Astrocyte (in vitro differentiated cells and primary cell): ENCODE measurements at regions not wholly inside any gene's neighbourhood (a gene's known extent, or its start where the extent isn't known, plus 50 kb on each side); places are given as distances from the start of the nearest gene placed in this dataset.

Experiments used
- CTCF ChIP-seq: IDR thresholded peaks from 2 replicates; pipeline ENCODE4 v1.5.1; 2011; ENCODE audit warnings: low read depth, mild to moderate bottlenecking, inconsistent platforms, low read length, moderate library complexity; ENCODE audit not compliant: insufficient read depth
- EZH2 ChIP-seq: IDR thresholded peaks from 2 replicates; pipeline ENCODE4 v1.6.1; 2012; ENCODE audit warnings: mild to moderate bottlenecking, low read length, inconsistent platforms; ENCODE audit not compliant: insufficient read depth

GRCh38 chr17:63317166-63317840 lies 128.8 kb downstream of the CYB561 start:
- TF ChIP-seq CTCF (no peak), EZH2 (no peak)
